GM18861 (cell line): ENCODE measurements at regions not wholly inside any gene's neighbourhood (a gene's known extent, or its start where the extent isn't known, plus 50 kb on each side); places are given as distances from the start of the nearest gene placed in this dataset.
"Not testable (repeated sequence)": the region's sequence is repeated elsewhere in the genome, so short reads cannot be mapped to it uniquely, and the experiment has no call there.

Experiments
- ATAC-seq: cut with Tn5 transposase; IDR thresholded peaks from one replicate; pipeline ENCODE4 v1.9.1; 2021; ENCODE audit not compliant: unreplicated experiment

GRCh38 chr14:105979446-105979845, 453.1 kb downstream of the TMEM121 start:
- ATAC-seq = no peak

DNA sequence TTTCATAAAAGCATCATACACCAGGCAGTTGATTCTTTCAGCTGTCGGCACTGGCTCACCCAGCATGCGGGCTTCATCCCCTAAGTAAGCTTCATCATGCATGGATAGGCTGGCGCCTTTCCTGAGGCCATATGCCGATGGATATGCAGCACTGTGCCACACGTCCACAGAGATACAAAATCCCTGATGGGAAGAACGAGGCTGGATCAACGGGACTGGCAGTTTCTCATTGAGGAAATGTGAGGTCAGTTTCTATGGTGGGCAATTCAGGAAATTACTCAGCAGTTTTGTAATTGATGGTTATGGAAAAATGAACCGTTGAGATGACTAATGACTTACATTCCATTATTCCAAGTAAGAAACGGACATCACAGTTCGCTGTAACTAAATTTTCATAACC, 453.8 kb downstream of the TMEM121 start:
- no peak for ATAC-seq

DNA sequence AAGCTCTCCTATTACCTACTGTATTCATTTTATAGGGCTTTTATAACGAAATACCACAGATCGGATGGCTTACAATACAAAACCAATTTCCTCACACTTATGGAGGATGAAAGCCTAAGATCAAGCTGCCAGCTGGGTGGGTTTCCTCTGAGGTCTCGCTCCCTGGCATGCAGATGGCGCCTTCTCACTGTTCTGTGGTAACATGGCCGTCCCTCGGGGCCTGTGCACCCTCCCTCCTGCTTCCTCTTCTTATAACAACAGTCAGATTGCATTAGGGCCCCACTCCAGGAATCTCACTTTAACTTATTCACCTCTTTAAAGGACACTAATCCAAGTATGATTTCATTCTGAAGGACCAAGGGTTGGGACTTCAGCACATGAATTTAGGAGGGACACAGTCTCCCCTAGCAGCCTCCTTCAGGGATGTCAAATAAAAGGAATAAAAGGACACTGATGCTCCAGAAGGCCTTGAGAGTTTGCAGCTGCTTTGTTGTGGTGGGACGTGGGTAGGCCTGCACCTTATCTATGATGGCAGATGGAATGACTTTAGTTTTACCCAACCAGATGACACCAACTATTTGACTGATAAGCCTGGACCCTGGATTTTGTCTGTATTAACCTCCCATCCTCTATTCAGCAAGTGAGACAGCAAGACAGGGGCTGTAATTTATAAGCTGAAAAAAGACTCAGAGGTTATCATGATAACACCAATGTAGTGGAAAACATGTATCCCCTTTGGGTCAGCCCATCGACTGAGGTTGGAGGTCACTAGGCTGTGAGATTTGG, 455.3 kb downstream of the TMEM121 start:
- not testable (repeated sequence) for ATAC-seq

GRCh38 chr14:105982664-105983063, 456.3 kb downstream of the TMEM121 start:
- ATAC-seq = no peak

DNA sequence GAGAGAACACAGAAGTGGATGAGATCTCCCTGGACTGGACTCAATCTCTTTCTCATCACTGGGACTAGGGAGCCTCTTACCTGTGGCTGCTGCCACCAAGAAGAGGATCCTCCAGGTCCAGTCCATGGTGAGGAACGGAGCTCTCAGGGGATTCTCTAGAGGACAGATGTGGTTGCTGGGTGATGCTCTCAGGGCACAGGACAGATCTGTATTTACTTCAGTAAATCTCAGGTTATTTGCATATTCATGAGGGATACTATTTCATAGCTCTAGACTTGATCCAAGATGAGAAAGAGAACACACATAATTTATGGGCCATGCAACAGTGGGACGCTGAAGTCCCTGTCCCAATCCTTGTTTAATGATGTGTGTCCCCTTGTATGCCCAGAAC, 460.5 kb downstream of the TMEM121 start:
- no peak for ATAC-seq

GRCh38 chr14:105987563-105987962, 461.2 kb downstream of the TMEM121 start:
- no peak for ATAC-seq

DNA sequence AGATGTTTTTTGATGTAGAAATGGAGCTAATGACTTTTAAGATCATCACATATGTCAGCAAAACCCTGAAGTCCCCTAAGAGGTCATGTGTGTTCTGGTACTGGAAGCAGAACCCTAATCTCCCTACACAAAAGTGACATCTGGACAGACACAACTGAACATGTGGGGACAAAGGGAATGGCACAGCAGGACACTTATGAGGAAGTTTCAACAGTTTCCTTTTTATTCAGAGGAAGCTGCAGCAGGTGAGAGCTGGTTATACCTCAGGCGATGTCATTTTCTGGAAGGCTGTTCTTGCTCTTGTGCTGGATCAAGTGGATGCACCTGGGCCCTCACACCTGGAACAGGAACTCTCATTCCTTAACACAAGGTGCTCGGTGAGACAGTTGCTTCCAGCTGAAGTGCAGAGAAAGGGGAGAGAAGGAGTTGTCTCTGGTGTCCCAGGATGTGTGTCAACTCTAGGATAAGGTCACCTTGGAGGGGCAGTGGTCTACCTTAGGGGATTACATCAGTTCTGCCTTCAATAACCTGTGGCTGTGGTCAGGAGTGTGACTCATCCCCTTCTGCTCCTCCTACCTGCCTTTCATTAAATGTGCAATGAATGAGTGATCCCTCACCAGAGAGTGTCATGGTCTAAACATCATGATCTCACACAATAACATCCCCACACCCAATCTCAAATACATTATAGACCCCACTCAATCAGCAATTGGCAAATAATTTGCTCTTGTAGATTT, 463.4 kb downstream of the TMEM121 start:
- no peak for ATAC-seq

GRCh38 chr14:105991677-105992076, 465.3 kb downstream of the TMEM121 start:
- not testable (repeated sequence) for ATAC-seq

- no peak for ATAC-seq
These were observed 467.4 kb downstream of the TMEM121 start for GRCh38 chr14:105993814-105994213.

GRCh38 chr14:105995011-105995710, 468.8 kb downstream of the TMEM121 start:
- ATAC-seq = not testable (repeated sequence)

GRCh38 chr14:105998597-105998996, 472.2 kb downstream of the TMEM121 start:
- not testable (repeated sequence) for ATAC-seq

- ATAC-seq = peak; percentile 64
These were observed 473.1 kb downstream of the TMEM121 start for GRCh38 chr14:105999361-106000028.

DNA sequence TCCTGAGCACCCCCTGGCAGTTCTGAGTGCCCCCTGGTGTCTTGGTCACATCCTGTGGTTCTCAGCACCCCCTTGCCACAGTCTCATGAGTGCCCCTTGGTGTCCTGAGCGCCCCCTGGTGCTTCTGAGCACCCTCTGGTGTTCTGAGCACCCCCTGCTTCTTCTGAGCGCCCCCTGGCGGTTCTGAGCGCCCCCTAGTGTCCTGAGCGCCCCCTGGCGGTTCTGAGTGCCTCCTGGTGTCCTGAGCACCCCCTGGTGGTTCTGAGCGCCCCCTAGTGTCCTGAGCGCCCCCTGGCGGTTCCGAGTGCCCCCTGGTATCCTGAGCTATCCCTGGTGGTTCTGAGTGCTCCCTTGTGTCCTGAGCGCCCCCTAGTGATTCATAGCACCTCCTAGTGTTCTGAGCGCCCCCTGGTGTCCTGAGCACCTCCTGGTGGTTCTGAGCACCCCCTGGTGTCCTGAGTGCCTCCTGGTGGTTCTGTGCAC, 473.7 kb downstream of the TMEM121 start:
- peak; percentile 16 for ATAC-seq

DNA sequence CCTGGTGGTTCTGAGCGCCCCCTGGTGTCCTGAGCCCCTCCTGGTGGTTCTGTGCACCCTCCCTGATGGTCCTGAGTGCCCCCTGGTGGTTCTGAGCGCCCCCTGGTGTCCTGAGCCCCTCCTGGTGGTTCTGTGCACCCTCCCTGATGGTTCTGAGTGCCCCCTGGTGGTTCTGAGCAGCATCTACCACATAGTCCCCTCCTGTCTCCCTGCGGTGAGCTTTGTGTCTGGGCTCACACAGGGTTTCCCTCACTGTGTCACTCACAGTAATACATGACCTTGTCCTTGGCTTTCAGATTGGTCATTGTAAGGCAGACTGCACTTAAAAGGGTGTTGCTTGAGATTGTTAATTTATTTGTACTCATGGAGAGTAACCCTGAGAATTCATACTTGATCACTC, 474.9 kb downstream of the TMEM121 start:
- ATAC-seq = not testable (repeated sequence)

- ATAC-seq = no peak
These were observed 477.0 kb downstream of the TMEM121 start for GRCh38 chr14:106003351-106003750.

DNA sequence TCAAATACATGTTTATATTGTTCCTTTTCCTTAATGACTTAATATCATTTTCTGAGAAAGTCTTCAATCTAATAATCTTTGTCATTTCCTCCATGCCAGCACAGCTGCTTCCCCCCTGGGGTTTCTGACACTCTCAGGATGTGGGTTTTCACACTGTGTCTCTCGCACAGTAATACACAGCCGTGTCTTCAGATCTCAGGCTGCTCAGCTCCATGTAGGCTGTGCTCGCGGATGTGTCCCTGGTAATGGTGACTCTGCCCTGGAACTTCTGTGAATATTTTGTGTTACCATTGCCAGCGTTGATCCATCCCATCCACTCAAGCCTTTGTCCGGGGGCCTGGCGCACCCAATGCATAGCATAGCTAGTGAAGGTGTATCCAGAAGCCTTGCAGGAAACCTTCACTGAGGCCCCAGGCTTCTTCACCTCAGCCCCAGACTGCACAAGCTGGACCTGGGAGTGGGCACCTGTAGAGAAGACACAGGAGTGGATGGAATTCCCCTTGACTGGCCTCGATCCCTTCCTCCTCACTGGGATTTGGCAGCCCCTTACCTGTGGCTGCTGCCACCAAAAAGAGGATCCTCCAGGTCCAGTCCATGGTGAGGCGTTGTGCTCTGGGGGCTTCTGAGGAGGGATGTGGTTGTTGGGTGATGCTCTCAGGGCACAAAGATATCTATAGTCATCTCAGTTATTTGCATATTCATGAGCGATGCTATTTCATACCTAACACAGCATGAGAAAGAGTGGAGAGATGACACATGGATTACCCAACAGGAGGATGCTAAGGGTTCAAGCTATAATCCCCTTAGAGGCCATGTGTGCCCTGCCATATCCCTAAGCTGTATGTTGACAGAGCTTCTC, 478.8 kb downstream of the TMEM121 start:
- ATAC-seq = not testable (repeated sequence)

- ATAC-seq = not testable (repeated sequence)
These were observed 479.7 kb downstream of the TMEM121 start for GRCh38 chr14:106006043-106006442.

DNA sequence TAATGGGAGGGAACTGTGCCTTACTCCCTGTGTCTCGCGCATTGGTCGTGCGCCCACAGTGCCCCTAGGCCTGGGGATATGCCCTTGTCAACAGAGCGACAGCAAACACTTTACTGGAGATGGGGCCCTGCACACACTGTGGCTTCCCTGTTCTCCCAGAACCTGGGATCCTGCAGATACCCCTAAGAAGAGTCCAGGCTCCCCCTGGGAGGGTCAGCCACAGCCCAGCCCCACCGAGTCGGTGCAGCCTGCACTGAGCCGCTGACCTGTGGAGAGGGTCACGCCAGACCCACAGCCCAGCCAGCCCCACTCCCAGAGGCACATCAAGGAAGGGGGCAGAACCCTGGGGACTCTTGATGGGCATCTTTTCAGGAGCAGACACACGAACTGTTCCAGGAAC, 480.3 kb downstream of the TMEM121 start:
- ATAC-seq = not testable (repeated sequence)

- no peak for ATAC-seq
These were observed 484.4 kb downstream of the TMEM121 start for GRCh38 chr14:106010783-106011182.
